ENCODE measurements at regions not wholly inside any gene's neighbourhood (a gene's known extent, or its start where the extent isn't known, plus 50 kb on each side); places are given as distances from the start of the nearest gene placed in this dataset.

GRCh38 chr20:6421321-6422248 lies 298.8 kb upstream of the FERMT1 start:
- no peak for TF ChIP-seq CTCF (IDR thresholded peaks at IDR 0.05; ENCODE audit: low read depth, low read length)
- TF ChIP-seq EZH2phosphoT487 (IDR thresholded peaks at IDR 0.05; ENCODE audit: low read depth), result no peak
